ENCODE measurements at regions not wholly inside any gene's neighbourhood (a gene's known extent, or its start where the extent isn't known, plus 50 kb on each side); places are given as distances from the start of the nearest gene placed in this dataset.

DNA sequence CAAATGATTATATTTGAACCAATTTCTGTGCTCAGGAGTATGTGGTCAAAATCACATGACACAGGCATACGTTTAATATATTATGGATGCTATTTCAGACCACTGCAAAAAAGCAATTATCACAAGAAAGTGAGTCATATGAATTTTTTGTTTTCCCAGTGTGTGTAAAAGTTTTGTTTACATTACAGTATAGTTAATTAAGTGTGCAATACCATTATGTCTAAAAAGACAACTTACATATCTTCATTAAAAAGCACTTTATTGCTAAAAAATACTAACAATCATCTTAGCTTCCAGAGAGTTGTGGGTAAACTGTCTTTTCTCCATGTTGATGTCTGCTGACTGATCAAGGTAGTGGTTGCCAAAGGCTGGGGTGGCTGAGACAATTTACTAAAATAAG is 347.2 kb upstream of the PCDH9 start:
- no peak overlapping the region for H3K4me3 Mint-ChIP-seq
- no peaks in the 10 kb centered on the region for H3K4me1 Mint-ChIP-seq
- TF ChIP-seq, protein P1, sequence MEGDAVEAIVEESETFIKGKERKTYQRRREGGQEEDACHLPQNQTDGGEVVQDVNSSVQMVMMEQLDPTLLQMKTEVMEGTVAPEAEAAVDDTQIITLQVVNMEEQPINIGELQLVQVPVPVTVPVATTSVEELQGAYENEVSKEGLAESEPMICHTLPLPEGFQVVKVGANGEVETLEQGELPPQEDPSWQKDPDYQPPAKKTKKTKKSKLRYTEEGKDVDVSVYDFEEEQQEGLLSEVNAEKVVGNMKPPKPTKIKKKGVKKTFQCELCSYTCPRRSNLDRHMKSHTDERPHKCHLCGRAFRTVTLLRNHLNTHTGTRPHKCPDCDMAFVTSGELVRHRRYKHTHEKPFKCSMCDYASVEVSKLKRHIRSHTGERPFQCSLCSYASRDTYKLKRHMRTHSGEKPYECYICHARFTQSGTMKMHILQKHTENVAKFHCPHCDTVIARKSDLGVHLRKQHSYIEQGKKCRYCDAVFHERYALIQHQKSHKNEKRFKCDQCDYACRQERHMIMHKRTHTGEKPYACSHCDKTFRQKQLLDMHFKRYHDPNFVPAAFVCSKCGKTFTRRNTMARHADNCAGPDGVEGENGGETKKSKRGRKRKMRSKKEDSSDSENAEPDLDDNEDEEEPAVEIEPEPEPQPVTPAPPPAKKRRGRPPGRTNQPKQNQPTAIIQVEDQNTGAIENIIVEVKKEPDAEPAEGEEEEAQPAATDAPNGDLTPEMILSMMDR (IDR thresholded peaks at IDR 0.05; ENCODE audit: unreplicated experiment in 3 of 3), result no peak
- H3K36me3 Mint-ChIP-seq (ENCODE audit: low read depth), result no peaks in the 10 kb centered on the region
- no peaks in the 10 kb centered on the region for H3K27me3 Mint-ChIP-seq (ENCODE audit: low read depth)
- H3K9me3 Mint-ChIP-seq, result no peaks in the 10 kb centered on the region
- H3K27ac Mint-ChIP-seq, result no peak overlapping the region

DNA sequence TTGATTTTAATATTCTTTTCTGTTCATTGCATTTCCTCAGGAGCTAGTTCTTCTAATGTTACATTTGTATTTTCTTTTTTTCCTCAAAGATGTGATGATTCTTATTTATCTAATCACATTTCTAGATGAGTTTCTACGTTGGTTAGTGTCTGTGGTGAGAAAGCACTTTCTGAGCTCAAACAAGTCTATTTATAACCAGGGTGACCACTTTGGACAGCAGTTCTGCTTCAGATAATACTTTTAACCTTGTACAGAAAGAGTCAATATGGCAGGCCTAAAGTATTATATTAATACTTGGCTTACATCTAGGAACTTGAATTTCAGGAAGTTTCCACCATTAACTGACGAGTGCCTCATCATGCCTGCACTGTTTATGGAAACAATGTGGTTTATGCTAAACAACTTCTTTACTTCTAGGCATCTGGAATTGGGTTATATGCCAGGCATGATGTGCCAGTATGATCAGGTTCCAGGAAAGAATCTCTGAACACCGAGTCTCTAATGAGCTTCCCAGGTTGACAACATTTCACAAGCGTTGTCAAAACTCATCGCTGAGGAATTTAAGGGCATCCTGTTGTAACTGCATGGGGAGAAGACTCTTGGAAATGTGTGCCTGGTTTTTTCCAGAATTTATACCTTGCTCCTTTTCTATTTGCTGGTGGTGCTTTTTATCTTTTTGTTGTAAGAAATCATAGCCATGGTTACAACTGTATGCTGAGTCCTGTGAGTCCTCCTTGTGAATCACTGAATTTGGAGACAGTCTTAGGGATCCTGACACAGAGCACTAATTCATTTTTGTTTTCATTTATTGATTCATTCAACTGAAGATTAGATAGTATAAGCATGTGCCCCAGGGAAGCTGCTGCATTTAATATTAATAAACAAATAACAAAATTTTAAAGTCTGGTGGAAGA is 344.4 kb upstream of the PCDH9 start:
- Mint-ChIP-seq H3K36me3 (ENCODE audit: low read depth) (no peaks in the 10 kb centered on the region), H3K4me1 (no peaks in the 10 kb centered on the region), H3K9me3 (no peaks in the 10 kb centered on the region), H3K4me3 (no peak overlapping the region), H3K27ac (no peak overlapping the region), H3K27me3 (ENCODE audit: low read depth) (no peaks in the 10 kb centered on the region)
- TF ChIP-seq, protein P1 (IDR thresholded peaks at IDR 0.05; ENCODE audit: unreplicated experiment in 3 of 3), result no peak

DNA sequence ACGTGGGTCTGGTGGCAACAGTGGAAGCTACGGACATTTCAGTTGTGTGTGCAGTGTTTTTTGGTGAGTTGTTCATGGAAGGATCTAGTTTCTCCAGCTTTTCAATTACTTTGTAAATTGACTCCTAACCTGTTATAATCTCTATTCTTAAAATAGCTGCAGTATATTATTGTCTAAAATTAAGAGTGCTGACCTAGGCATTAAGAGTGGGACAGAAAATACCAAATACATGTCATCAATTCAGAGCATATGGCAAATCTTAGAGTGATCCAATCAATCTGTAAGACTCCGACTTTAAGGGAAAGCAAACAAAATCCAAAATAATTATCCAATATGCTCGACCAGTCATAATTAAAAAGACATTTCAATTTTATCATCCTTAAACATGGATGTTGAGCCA is 338.1 kb upstream of the PCDH9 start:
- H3K9me3 Mint-ChIP-seq, result no peaks in the 10 kb centered on the region
- TF ChIP-seq, protein P1 (IDR thresholded peaks at IDR 0.05; ENCODE audit: unreplicated experiment in 3 of 3), result no peak
- H3K27me3 Mint-ChIP-seq (ENCODE audit: low read depth), result no peaks in the 10 kb centered on the region

DNA sequence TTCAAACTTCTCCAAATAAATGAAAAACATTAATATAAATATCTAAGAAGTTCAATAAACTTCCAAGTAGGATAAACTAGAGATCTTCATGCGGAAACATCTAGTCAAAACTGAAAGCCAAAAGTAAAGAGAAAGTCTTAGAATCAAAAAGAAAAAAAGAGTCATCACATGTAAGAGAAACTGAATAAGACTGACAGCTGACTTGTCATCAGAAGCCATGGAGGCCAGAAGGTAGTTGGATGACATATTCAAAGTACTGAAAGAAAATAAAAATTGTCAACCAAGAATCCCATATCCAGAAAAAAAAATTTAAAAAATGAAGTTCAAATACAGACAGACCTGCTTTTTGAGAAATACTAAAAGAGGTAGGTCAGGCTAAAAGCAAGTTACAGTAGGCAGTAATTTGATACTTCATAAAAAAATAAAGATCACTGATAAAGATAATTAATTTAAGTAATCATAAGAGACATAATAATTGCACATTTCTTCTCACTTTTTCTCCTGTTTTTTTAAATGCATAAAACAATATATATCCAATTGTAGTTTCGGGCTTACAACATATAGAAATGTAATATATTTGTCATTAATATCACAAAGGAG is 327.6 kb upstream of the PCDH9 start:
- Mint-ChIP-seq H3K36me3 (ENCODE audit: low read depth) (no peaks in the 10 kb centered on the region), H3K4me3 (no peak overlapping the region), H3K9me3 (peaks cover 15% of the 10 kb centered on the region), H3K27ac (no peak overlapping the region), H3K4me1 (no peaks in the 10 kb centered on the region), H3K27me3 (ENCODE audit: low read depth) (no peaks in the 10 kb centered on the region)
- TF ChIP-seq, protein P1 (IDR thresholded peaks at IDR 0.05; ENCODE audit: unreplicated experiment in 3 of 3), result no peak

More for the DNA sequence above, 338.1 kb upstream of the PCDH9 start:
- H3K36me3 Mint-ChIP-seq (ENCODE audit: low read depth), result no peaks in the 10 kb centered on the region
- no peak overlapping the region for H3K4me3 Mint-ChIP-seq
- no peak overlapping the region for H3K27ac Mint-ChIP-seq
- H3K4me1 Mint-ChIP-seq, result no peaks in the 10 kb centered on the region

DNA sequence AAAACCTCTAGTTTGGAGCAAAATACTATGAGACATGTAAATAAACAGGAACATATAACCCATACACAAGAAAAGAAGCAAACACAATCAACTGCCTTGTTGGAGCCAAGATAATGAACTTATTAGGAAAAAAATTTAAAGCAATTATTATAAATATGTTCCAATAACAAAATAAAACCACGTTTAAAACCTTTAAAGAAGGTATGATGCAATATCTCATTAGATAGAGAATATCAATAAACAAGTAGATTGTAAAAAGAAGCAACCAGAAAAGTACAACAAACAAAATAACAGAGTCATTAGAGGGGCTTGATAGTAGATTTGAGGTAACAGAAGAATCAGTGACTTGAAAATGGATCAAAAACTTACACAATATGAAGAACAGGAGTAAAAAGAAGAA is 327.0 kb upstream of the PCDH9 start:
- Mint-ChIP-seq H3K36me3 (ENCODE audit: low read depth) (no peaks in the 10 kb centered on the region), H3K27ac (no peak overlapping the region), H3K4me1 (no peaks in the 10 kb centered on the region), H3K27me3 (ENCODE audit: low read depth) (no peaks in the 10 kb centered on the region), H3K9me3 (peaks cover 15% of the 10 kb centered on the region), H3K4me3 (no peak overlapping the region)
- TF ChIP-seq, protein P1 (IDR thresholded peaks at IDR 0.05; ENCODE audit: unreplicated experiment in 3 of 3), result no peak

Data from nephron (organoid).